ENCODE measurements at regions not wholly inside any gene's neighbourhood (a gene's known extent, or its start where the extent isn't known, plus 50 kb on each side); places are given as distances from the start of the nearest gene placed in this dataset.

GRCh38 chr7:41156268-41156667, 546.6 kb downstream of the INHBA start:
- no peak for DNase-seq

DNA sequence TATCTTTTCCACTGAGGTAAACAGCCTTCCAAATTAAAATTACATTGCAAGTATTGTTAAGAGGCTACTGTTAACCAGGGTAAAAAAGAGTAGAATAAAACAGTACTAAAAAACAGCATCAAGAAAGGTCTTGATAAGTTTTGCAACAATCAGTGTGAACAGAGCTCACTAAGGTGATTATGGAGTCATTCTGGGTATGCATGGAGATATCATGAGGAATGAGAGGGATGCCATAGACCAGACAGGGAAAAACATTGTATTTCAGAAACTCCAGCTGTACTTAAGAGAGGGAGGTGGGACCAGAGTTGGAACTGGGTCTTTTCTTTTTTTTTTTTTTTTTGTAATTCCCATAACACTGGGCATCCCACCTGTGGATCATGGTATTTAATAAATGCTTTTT, 549.6 kb downstream of the INHBA start:
- DNase-seq: no peak

DNA sequence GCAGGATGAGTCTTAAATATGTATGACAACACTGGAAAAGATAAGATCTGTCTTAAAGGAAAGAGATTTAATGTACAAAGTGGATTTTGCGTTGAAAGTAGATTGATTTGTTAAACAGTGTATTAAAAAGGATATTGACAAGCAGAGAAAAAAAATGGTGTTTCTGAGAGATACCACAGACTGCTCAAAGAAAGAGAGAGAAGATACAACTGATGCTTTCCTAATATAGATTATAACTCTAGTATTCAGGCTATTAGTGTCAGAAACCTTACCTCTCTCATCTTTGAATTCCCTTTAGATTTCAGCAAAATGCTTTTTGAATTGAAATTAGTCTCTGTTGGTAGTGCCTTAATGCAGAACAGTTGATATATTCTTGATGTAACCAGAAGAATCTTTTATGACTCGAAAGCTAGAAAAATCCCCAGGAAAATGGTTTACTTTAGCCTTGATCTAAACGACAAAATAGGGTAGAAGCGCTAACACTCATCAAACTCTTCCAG, 550.7 kb downstream of the INHBA start:
- no peak for DNase-seq

DNA sequence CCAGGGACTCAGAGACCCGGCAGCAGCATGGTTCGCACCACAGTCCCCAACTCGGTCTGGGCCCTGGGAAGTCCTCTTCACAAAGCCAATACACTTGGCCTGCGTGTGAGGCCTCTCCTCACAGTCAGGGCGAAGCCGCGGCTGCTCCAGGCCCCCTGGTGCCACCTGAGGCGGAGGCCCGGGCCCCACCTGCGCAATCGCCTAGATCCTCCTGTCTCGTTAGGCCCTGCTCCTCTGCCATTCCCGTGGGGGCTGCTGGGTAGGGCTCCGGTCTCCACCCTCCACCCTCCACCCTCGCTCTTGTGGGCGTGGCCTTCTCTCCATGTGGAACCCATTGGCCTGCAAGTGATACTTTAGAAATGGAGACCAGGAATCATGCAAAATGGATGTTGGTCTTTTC, 553.3 kb downstream of the INHBA start:
- no peak for DNase-seq

DNA sequence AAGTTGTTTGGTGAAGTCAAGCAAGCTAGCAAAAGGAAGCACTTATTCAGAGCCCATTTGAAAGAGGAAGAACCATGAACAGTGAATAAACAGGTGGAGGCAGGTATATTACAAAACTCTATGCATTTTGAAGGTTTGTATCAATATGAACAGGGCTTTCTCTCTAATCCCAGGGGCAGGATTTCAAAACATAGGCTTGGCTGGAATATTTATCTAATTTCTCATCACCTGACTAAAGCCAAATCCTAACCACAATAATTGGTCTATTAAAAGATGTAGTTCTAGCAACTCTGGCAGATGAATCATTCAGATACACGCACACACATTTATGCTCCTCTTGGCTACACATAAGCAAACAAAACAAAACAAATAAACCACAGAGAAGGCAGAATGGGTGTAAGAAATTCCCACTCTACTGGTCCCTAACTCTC, 554.4 kb downstream of the INHBA start:
- DNase-seq: no peak

GRCh38 chr7:41147606-41148485, 555.0 kb downstream of the INHBA start:
- no peak for DNase-seq

- DNase-seq: no peak
Measured at GRCh38 chr7:41146429-41146828, 556.5 kb downstream of the INHBA start.

- DNase-seq: no peak
Measured at GRCh38 chr7:41145656-41146055, 557.2 kb downstream of the INHBA start.

- DNase-seq: no peak
Measured at GRCh38 chr7:41142904-41143473, 559.9 kb downstream of the INHBA start.

DNA sequence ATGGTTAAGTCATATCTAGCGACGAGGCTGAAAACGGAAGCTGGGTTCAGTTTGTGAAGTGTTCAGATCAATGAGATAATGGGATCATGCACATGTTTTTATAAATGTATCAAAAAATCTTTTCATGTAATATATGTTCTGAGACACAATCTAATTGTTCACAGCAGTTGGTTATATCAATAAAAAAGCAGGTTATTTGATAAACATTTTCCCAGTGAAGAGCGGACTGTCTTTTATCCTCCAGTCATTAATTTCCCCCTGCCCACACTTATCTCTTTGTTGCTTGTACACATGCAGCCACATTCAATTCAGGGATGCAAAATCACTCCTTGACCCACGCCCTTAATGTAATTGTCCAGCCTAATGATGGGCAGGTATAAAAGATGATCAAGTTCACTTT, 563.1 kb downstream of the INHBA start:
- no peak for DNase-seq

DNA sequence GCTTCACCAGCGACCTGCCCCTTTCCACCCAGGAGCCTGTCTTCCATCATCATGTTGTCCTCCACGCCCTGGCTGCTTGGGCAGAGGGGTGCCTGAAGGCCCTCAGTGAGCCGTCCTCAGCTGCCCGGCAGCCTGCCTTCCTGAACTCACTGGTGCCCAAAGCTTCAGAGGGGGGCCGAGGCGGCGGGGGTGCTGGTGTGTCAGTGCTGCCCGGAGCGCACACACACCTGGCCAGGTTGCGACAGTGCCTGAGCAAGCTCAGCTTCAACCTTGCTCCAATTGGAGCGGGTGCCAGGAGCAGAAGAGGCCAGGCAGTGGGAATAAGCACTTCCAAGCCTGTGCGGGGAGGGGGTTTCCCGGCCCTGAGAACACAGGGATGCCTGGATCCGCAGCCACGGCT, 566.3 kb downstream of the INHBA start:
- DNase-seq: no peak

DNA sequence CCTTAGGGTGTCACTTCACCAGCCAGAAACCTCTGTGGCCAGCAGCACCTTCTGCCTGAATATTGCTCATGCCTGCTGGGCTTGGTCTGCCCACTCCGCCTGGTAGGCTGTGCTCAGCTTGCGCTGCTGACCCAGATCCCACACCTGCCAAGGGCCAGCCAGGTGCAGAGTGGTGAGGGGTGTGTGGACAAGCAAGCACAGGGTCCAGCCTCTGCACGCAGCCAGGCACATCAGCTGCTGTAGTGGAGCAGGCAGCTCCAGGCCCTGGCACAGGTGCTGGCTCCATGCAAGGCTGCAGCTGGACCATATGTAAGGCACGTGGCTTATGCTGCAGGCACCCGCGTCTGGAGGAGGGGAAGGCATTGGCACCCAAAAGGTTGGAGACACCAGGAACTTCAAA, 567.4 kb downstream of the INHBA start:
- no peak for DNase-seq

GRCh38 chr7:41134300-41135255, 568.3 kb downstream of the INHBA start:
- no peak for DNase-seq

- no peak for DNase-seq
Measured at GRCh38 chr7:41133690-41134299, 569.1 kb downstream of the INHBA start.

GRCh38 chr7:41131956-41132355, 570.9 kb downstream of the INHBA start:
- no peak for DNase-seq

GRCh38 chr7:41130561-41131236, 572.2 kb downstream of the INHBA start:
- no peak for DNase-seq

- no peak for DNase-seq
Measured at GRCh38 chr7:41130086-41130485, 572.8 kb downstream of the INHBA start.

DNA sequence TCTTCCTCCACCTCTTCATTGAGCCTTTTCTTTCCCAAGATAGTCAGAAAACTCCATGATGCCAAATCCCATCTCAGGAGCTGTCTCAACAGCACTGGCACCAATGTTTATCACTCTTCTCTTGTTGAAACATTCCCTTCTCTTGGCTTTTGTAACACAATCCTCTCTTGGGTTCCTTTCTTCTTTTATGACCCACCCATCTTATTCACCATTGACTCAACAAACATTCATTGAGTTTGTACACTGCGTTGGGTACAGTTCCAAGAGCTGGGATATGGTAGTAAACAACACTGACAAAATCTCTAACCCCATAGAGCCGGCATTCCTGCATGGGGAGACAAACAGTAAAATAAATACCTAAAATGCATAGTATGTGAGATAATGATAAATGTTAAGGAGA, 577.5 kb downstream of the INHBA start:
- no peak for DNase-seq

DNA sequence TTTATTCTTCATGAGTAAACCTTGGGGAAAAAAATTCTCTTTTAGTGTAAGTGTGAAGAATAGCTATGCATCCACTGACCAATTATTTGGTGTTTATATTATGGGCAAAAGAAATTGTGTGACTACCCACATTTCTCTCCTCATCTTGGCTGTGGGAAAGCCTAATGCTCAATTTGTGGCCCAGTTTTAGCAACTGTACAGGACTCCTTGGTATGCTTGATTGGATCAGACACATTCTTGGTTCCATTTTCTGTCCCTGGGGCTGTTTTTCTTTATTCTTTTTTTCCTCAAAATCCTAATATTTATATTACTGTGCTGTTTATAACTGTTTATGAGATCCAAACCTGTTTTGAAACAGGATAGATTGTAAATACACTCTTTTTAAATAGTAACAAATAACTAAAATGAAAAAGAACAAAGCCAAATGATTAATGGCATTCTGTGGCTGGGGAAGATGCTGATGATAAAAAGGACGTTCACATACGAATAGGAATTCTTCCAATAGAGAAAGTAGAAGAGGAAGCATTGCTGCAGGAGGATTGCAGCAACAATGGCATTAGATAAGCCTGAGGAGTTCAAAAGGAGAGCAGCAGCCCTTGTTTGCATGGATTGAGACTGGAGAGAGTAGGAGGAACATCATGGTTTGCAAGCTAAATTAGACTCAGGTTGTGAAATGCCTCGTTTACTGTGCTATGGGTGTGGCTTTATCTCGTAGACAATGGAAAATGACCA, 580.5 kb downstream of the INHBA start:
- DNase-seq: no peak

DNA sequence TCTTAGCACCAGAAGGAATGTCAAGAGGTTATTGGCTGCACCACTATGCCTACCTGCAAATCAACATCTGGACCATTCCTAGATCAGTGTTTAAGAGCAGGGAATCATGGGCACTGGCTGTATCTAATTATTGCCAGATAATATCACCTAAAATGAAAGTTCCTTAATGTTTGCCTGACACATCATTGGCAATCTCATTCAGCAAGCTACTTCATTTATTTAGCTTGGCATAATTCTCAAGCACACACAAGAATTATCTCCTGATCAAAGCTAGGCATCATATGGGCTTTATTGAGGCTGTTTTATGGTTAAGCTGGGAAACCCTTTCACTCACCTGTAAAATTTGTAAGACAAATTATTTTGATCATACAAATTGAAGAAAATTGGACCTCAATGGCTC, 581.7 kb downstream of the INHBA start:
- DNase-seq: no peak

- no peak for DNase-seq
Measured at GRCh38 chr7:41118486-41118885, 584.4 kb downstream of the INHBA start.
